ENCODE measurements at regions not wholly inside any gene's neighbourhood (a gene's known extent, or its start where the extent isn't known, plus 50 kb on each side); places are given as distances from the start of the nearest gene placed in this dataset.
"Not testable (repeated sequence)": the region's sequence is repeated elsewhere in the genome, so short reads cannot be mapped to it uniquely, and the experiment has no call there.

- H3K9ac ChIP-seq (ENCODE audit: insufficient read depth, low read depth, low read length); CTCF ChIA-PET (ENCODE audit: low intra/inter-chr PET ratio, low total read pairs); FAIRE-seq; H3K9me3 ChIP-seq (ENCODE audit: low read length); H2AFZ ChIP-seq (ENCODE audit: low read length); H3K36me3 ChIP-seq (replicated peaks in 1 of 2; ENCODE audit: control insufficient read depth in 1 of 2, insufficient read depth in 2 of 2, low read length in 2 of 2); intact Hi-C loops (cut with micrococcal nuclease; ENCODE audit: unreplicated experiment); POLR2A ChIA-PET; H4K20me1 ChIP-seq (ENCODE audit: insufficient read depth, low read length); H3K4me2 ChIP-seq (ENCODE audit: low read depth, low read length); H3K4me3 ChIP-seq (replicated peaks in 1 of 3; ENCODE audit: insufficient read depth in 1 of 3, low read depth in 2 of 3, low read length in 3 of 3); DNase-seq (ENCODE audit: low spot score); in situ Hi-C loops (cut with HindIII; ENCODE audit: extremely low pct_ligation_motif_present, low pct_unique_long_range_greater_than_20kb); H3K79me2 ChIP-seq (ENCODE audit: insufficient read depth, low read length); H3K27ac ChIP-seq (ENCODE audit: extremely low read length, insufficient read depth, low read length); ATAC-seq; BruUV-seq (replicated peaks); H3K27me3 ChIP-seq (ENCODE audit: control insufficient read depth in 1 of 2, insufficient read depth in 2 of 2, low read length in 2 of 2); H3K4me1 ChIP-seq (ENCODE audit: insufficient read depth, low read length): not testable (repeated sequence)
- no CpG with 5 or more reads among the region's 3 CpGs for WGBS (ENCODE audit: low lambda C conversion rate)
These were observed 79.8 kb downstream of the LGALS9B start for GRCh38 chr17:20387549-20387948.

GRCh38 chr17:20381358-20382300 is 85.7 kb downstream of the LGALS9B start:
- FAIRE-seq; H3K36me3 ChIP-seq (replicated peaks in 1 of 2; ENCODE audit: control insufficient read depth in 1 of 2, insufficient read depth in 2 of 2, low read length in 2 of 2); H4K20me1 ChIP-seq (ENCODE audit: insufficient read depth, low read length); CTCF ChIA-PET (ENCODE audit: low intra/inter-chr PET ratio, low total read pairs); in situ Hi-C loops (cut with HindIII; ENCODE audit: extremely low pct_ligation_motif_present, low pct_unique_long_range_greater_than_20kb); POLR2A ChIA-PET; H3K4me3 ChIP-seq (replicated peaks in 1 of 3; ENCODE audit: insufficient read depth in 1 of 3, low read depth in 2 of 3, low read length in 3 of 3); H3K27ac ChIP-seq (ENCODE audit: extremely low read length, insufficient read depth, low read length); H2AFZ ChIP-seq (ENCODE audit: low read length); H3K27me3 ChIP-seq (ENCODE audit: control insufficient read depth in 1 of 2, insufficient read depth in 2 of 2, low read length in 2 of 2); H3K4me1 ChIP-seq (ENCODE audit: insufficient read depth, low read length); H3K79me2 ChIP-seq (ENCODE audit: insufficient read depth, low read length); H3K9me3 ChIP-seq (ENCODE audit: low read length); intact Hi-C loops (cut with micrococcal nuclease; ENCODE audit: unreplicated experiment); H3K9ac ChIP-seq (ENCODE audit: insufficient read depth, low read depth, low read length); BruUV-seq (replicated peaks); H3K4me2 ChIP-seq (ENCODE audit: low read depth, low read length): not testable (repeated sequence)
- 17% methylated on average over 10 of the region's 20 CpGs for WGBS (ENCODE audit: low lambda C conversion rate)
- TF ChIP-seq STAG1 (CRISPR knock-in tag; IDR thresholded peaks at IDR 0.05) (peak; percentile 29), CTCF (CRISPR knock-in tag; IDR thresholded peaks at IDR 0.05) (peak; percentile 50), SMC3 (IDR thresholded peaks at IDR 0.05; ENCODE audit: low read length) (peak; percentile 20; the same call in 1 of the 2 replicates)
- DNase-seq (ENCODE audit: low spot score) (peak; percentile 6), ATAC-seq (peak; percentile 86)

- H3K79me2 ChIP-seq (ENCODE audit: insufficient read depth, low read length); ATAC-seq; DNase-seq (ENCODE audit: low spot score); in situ Hi-C loops (cut with HindIII; ENCODE audit: extremely low pct_ligation_motif_present, low pct_unique_long_range_greater_than_20kb); H3K9me3 ChIP-seq (ENCODE audit: low read length); H3K4me3 ChIP-seq (replicated peaks in 1 of 3; ENCODE audit: insufficient read depth in 1 of 3, low read depth in 2 of 3, low read length in 3 of 3); FAIRE-seq; H3K27me3 ChIP-seq (ENCODE audit: control insufficient read depth in 1 of 2, insufficient read depth in 2 of 2, low read length in 2 of 2); H3K9ac ChIP-seq (ENCODE audit: insufficient read depth, low read depth, low read length); H3K36me3 ChIP-seq (replicated peaks in 1 of 2; ENCODE audit: control insufficient read depth in 1 of 2, insufficient read depth in 2 of 2, low read length in 2 of 2); H3K4me1 ChIP-seq (ENCODE audit: insufficient read depth, low read length); intact Hi-C loops (cut with micrococcal nuclease; ENCODE audit: unreplicated experiment); H2AFZ ChIP-seq (ENCODE audit: low read length); CTCF ChIA-PET (ENCODE audit: low intra/inter-chr PET ratio, low total read pairs); POLR2A ChIA-PET; H4K20me1 ChIP-seq (ENCODE audit: insufficient read depth, low read length); H3K4me2 ChIP-seq (ENCODE audit: low read depth, low read length); H3K27ac ChIP-seq (ENCODE audit: extremely low read length, insufficient read depth, low read length); BruUV-seq (replicated peaks): not testable (repeated sequence)
- 35% methylated on average over 2 of the region's 2 CpGs for WGBS (ENCODE audit: low lambda C conversion rate)
These were observed 86.7 kb downstream of the LGALS9B start for GRCh38 chr17:20380625-20381024.

GRCh38 chr17:20379251-20379650 is 88.1 kb downstream of the LGALS9B start:
- H3K4me3 ChIP-seq (replicated peaks in 1 of 3; ENCODE audit: insufficient read depth in 1 of 3, low read depth in 2 of 3, low read length in 3 of 3); intact Hi-C loops (cut with micrococcal nuclease; ENCODE audit: unreplicated experiment); H3K9me3 ChIP-seq (ENCODE audit: low read length); in situ Hi-C loops (cut with HindIII; ENCODE audit: extremely low pct_ligation_motif_present, low pct_unique_long_range_greater_than_20kb); H3K27ac ChIP-seq (ENCODE audit: extremely low read length, insufficient read depth, low read length); H3K4me2 ChIP-seq (ENCODE audit: low read depth, low read length); DNase-seq (ENCODE audit: low spot score); H2AFZ ChIP-seq (ENCODE audit: low read length); BruUV-seq (replicated peaks); H3K79me2 ChIP-seq (ENCODE audit: insufficient read depth, low read length); H3K36me3 ChIP-seq (replicated peaks in 1 of 2; ENCODE audit: control insufficient read depth in 1 of 2, insufficient read depth in 2 of 2, low read length in 2 of 2); POLR2A ChIA-PET; H3K9ac ChIP-seq (ENCODE audit: insufficient read depth, low read depth, low read length); ATAC-seq; CTCF ChIA-PET (ENCODE audit: low intra/inter-chr PET ratio, low total read pairs); H3K27me3 ChIP-seq (ENCODE audit: control insufficient read depth in 1 of 2, insufficient read depth in 2 of 2, low read length in 2 of 2); H4K20me1 ChIP-seq (ENCODE audit: insufficient read depth, low read length); H3K4me1 ChIP-seq (ENCODE audit: insufficient read depth, low read length); FAIRE-seq: not testable (repeated sequence)
